HCT116 (cell line): ENCODE measurements at regions not wholly inside any gene's neighbourhood (a gene's known extent, or its start where the extent isn't known, plus 50 kb on each side); places are given as distances from the start of the nearest gene placed in this dataset.

ENCODE experiments used
- ATF3 ChIP-seq: IDR thresholded peaks from 2 replicates; pipeline ENCODE4 v1.6.1; 2012
- CTCF ChIP-seq, 3 experiments: fragments of 200-600 bp in 1 of 3; sonication (generic) in 1 of 3; IDR thresholded peaks in 2 of 3; conservative IDR thresholded peaks in 1 of 3; 2 replicates each; pipeline ENCODE4 v1.5.1; 2012 to 2017; ENCODE audit warnings: low read depth in 2 of 3, low read length in 2 of 3, antibody characterized with exemption in 1 of 3, borderline replicate concordance in 1 of 3, control low read depth in 1 of 3, mild to moderate bottlenecking in 1 of 3, mixed read lengths in 1 of 3, mixed run types in 1 of 3, moderate library complexity in 1 of 3; ENCODE audit not compliant: insufficient read depth in 1 of 3
- EGR1 ChIP-seq: IDR thresholded peaks from 2 replicates; pipeline ENCODE4 v1.6.1; 2012; ENCODE audit warnings: low read depth
- EZH2 ChIP-seq: fragments of 200-600 bp; sonication (generic); IDR thresholded peaks from 2 replicates; pipeline ENCODE4 v1.6.1; 2017; ENCODE audit warnings: antibody characterized with exemption, mixed run types
- JUND ChIP-seq: IDR thresholded peaks from 2 replicates; pipeline ENCODE4 v1.6.1; 2012
- MAX ChIP-seq: IDR thresholded peaks from 2 replicates; pipeline ENCODE4 v1.6.1; 2012
- POLR2A ChIP-seq: IDR thresholded peaks from 2 replicates; pipeline ENCODE4 v1.7.0; 2011; ENCODE audit warnings: borderline replicate concordance; ENCODE audit not compliant: insufficient read depth, insufficient read length; ENCODE audit errors: extremely low read depth
- POLR2AphosphoS5 ChIP-seq: IDR thresholded peaks from 2 replicates; pipeline ENCODE4 v1.6.1; 2011; ENCODE audit warnings: mild to moderate bottlenecking, low read depth, low read length, moderate library complexity
- SIN3A ChIP-seq: IDR thresholded peaks from 2 replicates; pipeline ENCODE4 v1.6.1; 2012; ENCODE audit warnings: low read depth
- TF ChIP-seq, protein P1 (sequence below): IDR thresholded peaks from 2 replicates; pipeline ENCODE4 v1.6.1; 2012; ENCODE audit warnings: low read depth

DNA sequence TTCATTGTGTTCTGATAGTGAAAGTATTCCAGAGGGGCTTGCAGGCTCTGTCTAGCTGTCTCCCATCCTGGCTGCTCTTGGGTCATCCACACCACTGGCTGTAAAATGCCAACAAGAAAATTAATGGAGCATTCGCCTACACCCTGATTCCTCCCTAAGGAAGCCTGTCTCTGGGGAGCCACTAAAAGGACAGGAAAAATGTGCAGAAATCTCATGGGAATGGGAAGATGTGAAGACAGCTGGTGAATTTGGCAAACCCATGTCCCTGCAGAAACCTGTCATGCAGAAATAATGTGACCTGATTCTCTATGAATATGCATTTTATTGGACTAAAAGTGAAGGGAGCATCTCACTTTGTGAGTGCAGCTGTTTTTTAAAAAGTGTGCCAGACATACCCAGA is 265.6 kb downstream of the TUSC1 start:
- no peak for TF ChIP-seq JUND
- TF ChIP-seq POLR2A = no peak
- no peak for TF ChIP-seq POLR2AphosphoS5
- TF ChIP-seq EGR1 = no peak
- no peak for TF ChIP-seq SIN3A
- TF ChIP-seq CTCF (IDR thresholded peaks at IDR 0.05 in 2 of 3, conservative IDR thresholded peaks at IDR 0.05 in 1 of 3; ENCODE audit: borderline replicate concordance in 1 of 3, insufficient read depth in 1 of 3, low read depth in 2 of 3, low read length in 2 of 3) = no peak
- TF ChIP-seq, protein P1, sequence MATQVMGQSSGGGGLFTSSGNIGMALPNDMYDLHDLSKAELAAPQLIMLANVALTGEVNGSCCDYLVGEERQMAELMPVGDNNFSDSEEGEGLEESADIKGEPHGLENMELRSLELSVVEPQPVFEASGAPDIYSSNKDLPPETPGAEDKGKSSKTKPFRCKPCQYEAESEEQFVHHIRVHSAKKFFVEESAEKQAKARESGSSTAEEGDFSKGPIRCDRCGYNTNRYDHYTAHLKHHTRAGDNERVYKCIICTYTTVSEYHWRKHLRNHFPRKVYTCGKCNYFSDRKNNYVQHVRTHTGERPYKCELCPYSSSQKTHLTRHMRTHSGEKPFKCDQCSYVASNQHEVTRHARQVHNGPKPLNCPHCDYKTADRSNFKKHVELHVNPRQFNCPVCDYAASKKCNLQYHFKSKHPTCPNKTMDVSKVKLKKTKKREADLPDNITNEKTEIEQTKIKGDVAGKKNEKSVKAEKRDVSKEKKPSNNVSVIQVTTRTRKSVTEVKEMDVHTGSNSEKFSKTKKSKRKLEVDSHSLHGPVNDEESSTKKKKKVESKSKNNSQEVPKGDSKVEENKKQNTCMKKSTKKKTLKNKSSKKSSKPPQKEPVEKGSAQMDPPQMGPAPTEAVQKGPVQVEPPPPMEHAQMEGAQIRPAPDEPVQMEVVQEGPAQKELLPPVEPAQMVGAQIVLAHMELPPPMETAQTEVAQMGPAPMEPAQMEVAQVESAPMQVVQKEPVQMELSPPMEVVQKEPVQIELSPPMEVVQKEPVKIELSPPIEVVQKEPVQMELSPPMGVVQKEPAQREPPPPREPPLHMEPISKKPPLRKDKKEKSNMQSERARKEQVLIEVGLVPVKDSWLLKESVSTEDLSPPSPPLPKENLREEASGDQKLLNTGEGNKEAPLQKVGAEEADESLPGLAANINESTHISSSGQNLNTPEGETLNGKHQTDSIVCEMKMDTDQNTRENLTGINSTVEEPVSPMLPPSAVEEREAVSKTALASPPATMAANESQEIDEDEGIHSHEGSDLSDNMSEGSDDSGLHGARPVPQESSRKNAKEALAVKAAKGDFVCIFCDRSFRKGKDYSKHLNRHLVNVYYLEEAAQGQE = no peak
- TF ChIP-seq EZH2 = no peak
- no peak for TF ChIP-seq MAX
- no peak for TF ChIP-seq ATF3
